ENCODE measurements at regions not wholly inside any gene's neighbourhood (a gene's known extent, or its start where the extent isn't known, plus 50 kb on each side); places are given as distances from the start of the nearest gene placed in this dataset.

DNA sequence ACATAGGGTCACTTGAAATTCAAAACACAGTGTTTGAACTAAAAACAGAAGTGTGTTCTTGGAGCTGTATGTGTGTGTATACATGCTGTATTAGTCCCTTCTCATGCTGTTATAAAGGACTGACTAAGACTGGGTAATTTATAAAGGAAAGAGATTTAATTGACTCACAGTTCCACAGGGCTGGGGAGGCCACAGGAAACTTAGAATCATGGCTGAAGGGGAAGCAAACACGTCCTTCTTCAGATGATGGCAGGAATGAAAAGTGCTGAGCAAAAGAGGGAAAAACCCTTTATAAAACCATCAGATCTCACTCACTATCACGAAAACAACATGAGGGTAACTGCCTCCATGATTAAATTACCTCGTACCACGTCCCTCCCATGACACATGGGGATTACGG is 224.1 kb downstream of the BCAT1 start:
- no peak overlapping the region for H4K91ac ChIP-seq (ENCODE audit: low read depth, low read length, poor library complexity)
- no peaks in the 10 kb centered on the region for H3K79me1 ChIP-seq (ENCODE audit: low read depth, low read length)
- DNase-seq (ENCODE audit: low spot score): no peak
- H3K9ac ChIP-seq (ENCODE audit: low read depth, low read length, poor library complexity): no peak overlapping the region
- no peak overlapping the region for H3K4me2 ChIP-seq (ENCODE audit: insufficient read depth, low read length, poor library complexity, severe bottlenecking)
- H3K14ac ChIP-seq (ENCODE audit: low read length): no peak overlapping the region
- H3K36me3 ChIP-seq (replicated peaks in 1 of 2; ENCODE audit: control insufficient read depth in 2 of 2, insufficient read depth in 2 of 2, low read length in 2 of 2): no peaks in the 10 kb centered on the region
- H2BK15ac ChIP-seq (ENCODE audit: low read length): no peak overlapping the region
- H2BK12ac ChIP-seq (ENCODE audit: low read length): no peak overlapping the region
- peaks cover 5 to 12% of the 10 kb centered on the region in 2 donors for H3K9me3 ChIP-seq (replicated peaks in 1 of 2; ENCODE audit: control insufficient read depth in 2 of 2, insufficient read depth in 1 of 2, low read depth in 1 of 2, low read length in 2 of 2)
- H3K27ac ChIP-seq (replicated peaks; ENCODE audit: low read length): no peak overlapping the region
- H2AFZ ChIP-seq (ENCODE audit: low read length): no peak overlapping the region
- H2BK120ac ChIP-seq (ENCODE audit: low read depth, low read length): no peak overlapping the region
- no peak overlapping the region for H3K23ac ChIP-seq (ENCODE audit: low read depth, low read length, poor library complexity)
- no peaks in the 10 kb centered on the region for H3K27me3 ChIP-seq (ENCODE audit: control insufficient read depth in 3 of 3, insufficient read depth in 3 of 3, low read depth in 1 of 3, low read length in 3 of 3)
- H2AK5ac ChIP-seq (ENCODE audit: low read depth, low read length): no peak overlapping the region
- H3K4me3 ChIP-seq (ENCODE audit: low read length in 2 of 2): no peak overlapping the region
- H2BK5ac ChIP-seq (ENCODE audit: low read length): no peak overlapping the region
- H3K18ac ChIP-seq (ENCODE audit: low read length): no peak overlapping the region
- peaks cover 0 to 4% of the 10 kb centered on the region in 2 donors for H3K4me1 ChIP-seq (ENCODE audit: control insufficient read depth in 2 of 2, insufficient read depth in 1 of 2, low read depth in 1 of 2, low read length in 2 of 2)
- H4K8ac ChIP-seq (ENCODE audit: low read depth, low read length): no peak overlapping the region
- no peak overlapping the region for H3K4ac ChIP-seq (ENCODE audit: low read length)
- no CpG with 5 or more reads among the region's 5 CpGs for WGBS, 2 donors (ENCODE audit: extremely low coverage in 2 of 2, insufficient read length in 2 of 2, insufficient replicate concordance in 1 of 2)

DNA sequence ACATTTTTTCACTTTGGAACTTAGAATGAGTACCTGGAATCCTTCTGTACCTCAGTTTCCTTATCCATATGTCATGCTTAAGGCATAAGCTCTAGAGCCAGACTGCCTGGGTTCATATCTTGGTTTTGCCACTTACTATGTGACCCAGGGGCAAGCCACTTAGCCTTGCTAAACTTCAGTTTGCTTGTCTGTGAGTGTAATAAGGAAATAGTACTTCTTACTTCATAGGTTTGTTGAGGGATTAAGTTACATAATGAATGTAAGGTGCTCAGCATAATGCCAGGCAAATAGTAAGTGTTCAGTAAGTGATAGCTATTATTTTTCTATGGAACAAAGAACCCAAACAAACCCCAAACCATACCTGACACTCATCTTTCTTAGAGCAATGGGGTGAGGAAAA is 225.1 kb downstream of the BCAT1 start:
- Histone ChIP-seq H2AK5ac (ENCODE audit: low read depth, low read length) (no peak overlapping the region), H3K14ac (ENCODE audit: low read length) (no peak overlapping the region), H3K9me3 (replicated peaks in 1 of 2; ENCODE audit: control insufficient read depth in 2 of 2, insufficient read depth in 1 of 2, low read depth in 1 of 2, low read length in 2 of 2) (peaks cover 5 to 12% of the 10 kb centered on the region in 2 donors), H2BK120ac (ENCODE audit: low read depth, low read length) (no peak overlapping the region), H3K27ac (replicated peaks; ENCODE audit: low read length) (no peak overlapping the region), H3K36me3 (replicated peaks in 1 of 2; ENCODE audit: control insufficient read depth in 2 of 2, insufficient read depth in 2 of 2, low read length in 2 of 2) (no peaks in the 10 kb centered on the region), H2BK15ac (ENCODE audit: low read length) (no peak overlapping the region), H3K9ac (ENCODE audit: low read depth, low read length, poor library complexity) (no peak overlapping the region), H3K4me3 (ENCODE audit: low read length in 2 of 2) (no peak overlapping the region), H4K91ac (ENCODE audit: low read depth, low read length, poor library complexity) (no peak overlapping the region), H3K4ac (ENCODE audit: low read length) (no peak overlapping the region), H2BK5ac (ENCODE audit: low read length) (no peak overlapping the region), H4K8ac (ENCODE audit: low read depth, low read length) (no peak overlapping the region), H3K23ac (ENCODE audit: low read depth, low read length, poor library complexity) (no peak overlapping the region), H3K79me1 (ENCODE audit: low read depth, low read length) (no peaks in the 10 kb centered on the region), H3K27me3 (ENCODE audit: control insufficient read depth in 3 of 3, insufficient read depth in 3 of 3, low read depth in 1 of 3, low read length in 3 of 3) (no peaks in the 10 kb centered on the region), H3K4me1 (ENCODE audit: control insufficient read depth in 2 of 2, insufficient read depth in 1 of 2, low read depth in 1 of 2, low read length in 2 of 2) (peaks cover 0 to 4% of the 10 kb centered on the region in 2 donors), H3K4me2 (ENCODE audit: insufficient read depth, low read length, poor library complexity, severe bottlenecking) (no peak overlapping the region), H3K18ac (ENCODE audit: low read length) (no peak overlapping the region), H2BK12ac (ENCODE audit: low read length) (no peak overlapping the region), H2AFZ (ENCODE audit: low read length) (no peak overlapping the region)
- DNase-seq (ENCODE audit: low spot score): no peak

DNA sequence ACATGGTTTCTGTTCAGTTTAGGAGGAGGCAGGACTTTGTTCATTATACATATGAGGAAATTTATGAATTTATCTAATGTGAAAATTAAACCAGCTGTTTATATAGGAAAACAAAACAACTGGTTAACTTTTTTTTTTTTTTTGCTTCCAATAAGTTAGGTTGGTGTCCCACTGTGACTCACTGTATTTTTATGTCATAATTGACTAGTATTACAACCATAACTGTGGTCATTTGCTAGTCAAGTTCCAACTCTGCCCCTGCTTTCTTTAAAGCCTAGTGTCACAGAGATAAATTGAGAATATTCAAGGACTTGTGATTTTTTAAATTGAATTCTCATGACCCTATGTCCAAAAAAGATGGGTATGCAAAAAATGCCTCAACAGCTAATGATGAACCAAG is 227.7 kb downstream of the BCAT1 start:
- H2BK15ac ChIP-seq (ENCODE audit: low read length): no peak overlapping the region
- H3K4me1 ChIP-seq (ENCODE audit: control insufficient read depth in 2 of 2, insufficient read depth in 1 of 2, low read depth in 1 of 2, low read length in 2 of 2): peaks cover 3 to 4% of the 10 kb centered on the region in 2 donors

DNA sequence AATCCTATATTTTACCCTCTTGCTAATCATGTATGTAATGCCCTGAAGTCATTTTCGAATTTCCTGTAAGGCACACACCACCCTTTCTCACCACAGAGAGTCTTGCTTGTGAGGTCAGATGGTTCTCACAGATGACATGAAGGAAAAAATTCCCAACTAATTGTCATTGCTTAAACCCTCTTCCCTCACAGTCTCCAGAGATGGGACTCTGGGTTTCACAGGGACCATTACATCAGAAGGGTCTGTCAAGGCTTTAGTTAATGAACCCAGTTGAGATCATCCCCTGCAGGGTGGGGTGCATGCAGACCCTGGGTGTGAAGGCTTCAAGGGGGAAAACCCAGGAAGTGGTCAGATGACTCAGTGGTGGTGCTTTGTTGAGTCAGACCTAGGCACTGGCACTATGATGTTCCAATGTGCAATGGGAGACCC is 229.6 kb downstream of the BCAT1 start:
- Histone ChIP-seq H3K79me1 (ENCODE audit: low read depth, low read length) (no peaks in the 10 kb centered on the region), H3K9ac (ENCODE audit: low read depth, low read length, poor library complexity) (no peak overlapping the region), H3K9me3 (replicated peaks in 1 of 2; ENCODE audit: control insufficient read depth in 2 of 2, insufficient read depth in 1 of 2, low read depth in 1 of 2, low read length in 2 of 2) (peaks cover 5% of the 10 kb centered on the region in 2 donors), H3K27ac (replicated peaks; ENCODE audit: low read length) (no peak overlapping the region), H4K91ac (ENCODE audit: low read depth, low read length, poor library complexity) (no peak overlapping the region), H2BK15ac (ENCODE audit: low read length) (no peak overlapping the region), H3K4me3 (ENCODE audit: low read length in 2 of 2) (no peak overlapping the region), H2BK12ac (ENCODE audit: low read length) (no peak overlapping the region), H3K36me3 (replicated peaks in 1 of 2; ENCODE audit: control insufficient read depth in 2 of 2, insufficient read depth in 2 of 2, low read length in 2 of 2) (no peaks in the 10 kb centered on the region), H2AFZ (ENCODE audit: low read length) (no peak overlapping the region), H3K4me1 (ENCODE audit: control insufficient read depth in 2 of 2, insufficient read depth in 1 of 2, low read depth in 1 of 2, low read length in 2 of 2) (peaks cover 1 to 3% of the 10 kb centered on the region in 2 donors), H3K18ac (ENCODE audit: low read length) (no peak overlapping the region), H3K27me3 (ENCODE audit: control insufficient read depth in 3 of 3, insufficient read depth in 3 of 3, low read depth in 1 of 3, low read length in 3 of 3) (no peaks in the 10 kb centered on the region), H3K14ac (ENCODE audit: low read length) (no peak overlapping the region), H4K8ac (ENCODE audit: low read depth, low read length) (no peak overlapping the region), H3K4me2 (ENCODE audit: insufficient read depth, low read length, poor library complexity, severe bottlenecking) (no peak overlapping the region), H2BK120ac (ENCODE audit: low read depth, low read length) (no peak overlapping the region), H3K4ac (ENCODE audit: low read length) (no peak overlapping the region), H3K23ac (ENCODE audit: low read depth, low read length, poor library complexity) (no peak overlapping the region), H2AK5ac (ENCODE audit: low read depth, low read length) (no peak overlapping the region), H2BK5ac (ENCODE audit: low read length) (no peak overlapping the region)
- no CpG with 5 or more reads among the region's 1 CpG for WGBS, 2 donors (ENCODE audit: extremely low coverage in 2 of 2, insufficient read length in 2 of 2, insufficient replicate concordance in 1 of 2)
- no peak for DNase-seq (ENCODE audit: low spot score)

More for the DNA sequence above, 227.7 kb downstream of the BCAT1 start:
- Histone ChIP-seq H2BK12ac (ENCODE audit: low read length) (no peak overlapping the region), H4K8ac (ENCODE audit: low read depth, low read length) (no peak overlapping the region), H4K91ac (ENCODE audit: low read depth, low read length, poor library complexity) (no peak overlapping the region), H2AFZ (ENCODE audit: low read length) (no peak overlapping the region), H3K79me1 (ENCODE audit: low read depth, low read length) (no peaks in the 10 kb centered on the region), H3K9me3 (replicated peaks in 1 of 2; ENCODE audit: control insufficient read depth in 2 of 2, insufficient read depth in 1 of 2, low read depth in 1 of 2, low read length in 2 of 2) (peaks cover 5 to 12% of the 10 kb centered on the region in 2 donors), H3K23ac (ENCODE audit: low read depth, low read length, poor library complexity) (no peak overlapping the region), H3K14ac (ENCODE audit: low read length) (no peak overlapping the region), H3K9ac (ENCODE audit: low read depth, low read length, poor library complexity) (no peak overlapping the region), H3K4me3 (ENCODE audit: low read length in 2 of 2) (no peak overlapping the region), H2BK5ac (ENCODE audit: low read length) (no peak overlapping the region), H2AK5ac (ENCODE audit: low read depth, low read length) (no peak overlapping the region), H3K27me3 (ENCODE audit: control insufficient read depth in 3 of 3, insufficient read depth in 3 of 3, low read depth in 1 of 3, low read length in 3 of 3) (no peaks in the 10 kb centered on the region), H3K4me2 (ENCODE audit: insufficient read depth, low read length, poor library complexity, severe bottlenecking) (no peak overlapping the region), H3K27ac (replicated peaks; ENCODE audit: low read length) (no peak overlapping the region), H2BK120ac (ENCODE audit: low read depth, low read length) (no peak overlapping the region), H3K18ac (ENCODE audit: low read length) (no peak overlapping the region), H3K4ac (ENCODE audit: low read length) (no peak overlapping the region), H3K36me3 (replicated peaks in 1 of 2; ENCODE audit: control insufficient read depth in 2 of 2, insufficient read depth in 2 of 2, low read length in 2 of 2) (no peaks in the 10 kb centered on the region)
- no peak for DNase-seq (ENCODE audit: low spot score)
